HG03571 (cell line): ENCODE measurements at regions not wholly inside any gene's neighbourhood (a gene's known extent, or its start where the extent isn't known, plus 50 kb on each side); places are given as distances from the start of the nearest gene placed in this dataset.

ENCODE experiments used
- ATAC-seq: cut with Tn5 transposase; IDR thresholded peaks from one replicate; pipeline ENCODE4 v1.9.1; 2021; ENCODE audit not compliant: unreplicated experiment

GRCh38 chr4:132958457-132959263 is 190.4 kb upstream of the PCDH10 start:
- ATAC-seq: no peak

- no peak for ATAC-seq
Measured at GRCh38 chr4:132981611-132982010, 167.5 kb upstream of the PCDH10 start.

DNA sequence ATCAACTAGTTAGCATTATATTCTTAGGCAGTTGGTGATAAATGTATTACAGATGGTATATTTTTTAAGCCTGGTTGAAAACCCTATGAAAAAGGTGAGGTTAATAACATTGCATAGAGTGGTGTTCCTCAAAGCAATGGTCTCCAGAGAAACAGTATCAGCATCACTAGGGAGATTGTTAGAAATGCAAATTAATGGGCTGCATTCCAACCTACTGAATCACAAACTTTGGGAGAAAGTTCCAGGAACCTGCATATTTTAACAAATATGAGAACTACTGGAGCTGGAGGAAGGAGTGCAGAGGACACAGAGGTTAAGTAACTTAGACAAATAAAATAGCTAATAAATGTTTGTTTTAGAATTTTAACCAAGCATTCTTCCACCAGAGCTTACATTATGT is 166.9 kb upstream of the PCDH10 start:
- ATAC-seq: no peak

DNA sequence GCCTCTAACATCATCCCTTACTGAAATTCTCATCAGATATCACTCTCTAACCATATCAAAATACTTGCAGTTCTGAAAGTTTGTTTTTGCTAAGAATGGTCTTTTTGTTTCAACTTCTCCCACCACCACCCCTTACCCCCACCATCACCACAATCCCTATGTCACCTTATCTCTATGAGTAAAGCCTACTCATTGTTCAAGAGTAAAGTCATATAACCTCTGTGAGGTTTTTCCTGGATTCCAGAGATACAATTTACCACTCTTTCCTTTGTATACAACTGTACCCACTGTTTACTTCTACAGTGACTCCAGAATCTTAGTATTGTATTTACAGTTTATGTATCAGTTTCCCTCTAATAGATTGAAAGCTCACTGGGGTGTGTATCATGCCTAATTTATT is 158.0 kb upstream of the PCDH10 start:
- no peak for ATAC-seq

DNA sequence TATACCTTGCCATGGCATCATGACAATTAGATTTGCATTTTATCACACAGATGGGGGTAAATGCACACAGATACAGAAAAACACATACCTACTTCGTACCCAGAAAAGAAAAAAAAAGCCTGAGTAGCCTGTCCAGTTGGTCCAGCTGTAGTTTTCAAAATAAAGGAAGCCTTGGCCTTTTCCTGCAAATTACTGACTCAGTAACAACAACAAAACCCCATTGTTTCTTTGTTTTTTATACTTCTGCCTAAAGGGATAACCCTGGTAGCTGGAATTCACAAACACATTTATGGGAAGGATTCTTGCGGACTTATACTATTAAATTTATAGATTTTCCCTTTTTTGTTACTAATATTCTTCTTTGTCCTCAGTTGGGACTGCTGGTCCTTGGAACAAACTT is 156.4 kb upstream of the PCDH10 start:
- ATAC-seq: no peak

GRCh38 chr4:132998585-132999230 is 150.4 kb upstream of the PCDH10 start:
- no peak for ATAC-seq

- ATAC-seq: no peak
Measured at GRCh38 chr4:133000012-133000411, 149.1 kb upstream of the PCDH10 start.

DNA sequence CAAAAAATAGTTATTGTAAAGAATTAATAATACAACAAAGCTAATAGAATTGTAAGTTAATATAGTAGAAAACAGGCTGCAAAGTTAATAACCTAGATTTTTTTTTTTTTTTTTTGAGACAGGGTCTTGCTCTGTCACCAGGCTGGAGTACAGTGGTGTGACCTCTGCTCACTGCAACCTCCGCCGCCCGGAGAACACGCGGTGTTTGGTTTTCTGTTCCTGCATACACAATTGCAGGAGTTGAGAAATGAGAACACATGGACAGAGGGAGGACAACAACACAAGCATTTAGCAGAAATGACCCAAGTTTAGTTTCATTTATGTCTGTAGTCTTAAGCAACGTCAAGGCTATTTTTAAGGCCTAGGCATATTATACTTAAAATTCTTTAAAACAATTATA is 145.9 kb upstream of the PCDH10 start:
- no peak for ATAC-seq

- ATAC-seq: no peak
Measured at GRCh38 chr4:133014473-133015135, 134.5 kb upstream of the PCDH10 start.

GRCh38 chr4:133045288-133045687 is 103.8 kb upstream of the PCDH10 start:
- ATAC-seq: no peak

GRCh38 chr4:133046156-133046555 is 102.9 kb upstream of the PCDH10 start:
- ATAC-seq: no peak

- no peak for ATAC-seq
Measured at GRCh38 chr4:133058701-133059100, 90.4 kb upstream of the PCDH10 start.

- ATAC-seq: no peak
Measured at GRCh38 chr4:133059117-133059516, 90.0 kb upstream of the PCDH10 start.

GRCh38 chr4:133062851-133063250 is 86.2 kb upstream of the PCDH10 start:
- no peak for ATAC-seq

DNA sequence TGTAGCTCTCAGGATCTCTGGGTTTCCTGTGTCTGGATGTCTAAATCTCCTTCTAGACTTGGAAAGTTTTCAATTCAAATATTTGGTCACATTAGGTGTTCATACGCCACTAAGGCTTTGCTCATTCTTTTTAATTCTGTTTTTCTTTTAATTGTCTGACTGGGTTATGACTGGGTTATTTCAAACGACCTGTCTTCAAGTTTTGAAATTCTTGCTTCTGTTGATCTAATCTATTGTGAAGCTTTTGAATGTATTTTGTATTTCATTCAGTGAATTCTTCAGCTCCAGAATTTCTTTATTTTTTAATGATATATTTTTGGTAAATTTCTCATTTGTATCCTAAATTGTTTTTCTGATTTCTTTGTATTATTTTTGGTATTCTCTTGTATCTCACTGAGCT is 81.0 kb upstream of the PCDH10 start:
- ATAC-seq: no peak

- ATAC-seq: no peak
Measured at GRCh38 chr4:133081246-133081645, 67.8 kb upstream of the PCDH10 start.

DNA sequence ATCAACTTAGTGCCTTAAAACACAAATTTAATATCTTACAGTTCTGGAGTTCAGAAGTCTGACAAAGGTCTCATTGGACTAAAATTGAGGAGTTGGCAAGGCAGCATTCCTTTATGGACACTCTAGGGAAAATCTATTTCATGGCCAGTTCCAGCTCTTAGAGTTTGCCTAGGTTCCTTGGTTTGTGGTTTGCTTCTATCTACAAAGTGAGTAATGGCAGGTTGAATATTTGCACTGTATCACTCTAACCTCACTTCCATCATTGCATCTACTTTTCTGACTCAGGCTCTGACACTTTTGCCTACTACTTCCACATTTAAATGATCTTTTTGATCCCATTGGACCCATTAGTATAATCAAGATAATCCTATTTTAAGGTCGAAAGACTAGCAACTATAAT is 64.7 kb upstream of the PCDH10 start:
- no peak for ATAC-seq

DNA sequence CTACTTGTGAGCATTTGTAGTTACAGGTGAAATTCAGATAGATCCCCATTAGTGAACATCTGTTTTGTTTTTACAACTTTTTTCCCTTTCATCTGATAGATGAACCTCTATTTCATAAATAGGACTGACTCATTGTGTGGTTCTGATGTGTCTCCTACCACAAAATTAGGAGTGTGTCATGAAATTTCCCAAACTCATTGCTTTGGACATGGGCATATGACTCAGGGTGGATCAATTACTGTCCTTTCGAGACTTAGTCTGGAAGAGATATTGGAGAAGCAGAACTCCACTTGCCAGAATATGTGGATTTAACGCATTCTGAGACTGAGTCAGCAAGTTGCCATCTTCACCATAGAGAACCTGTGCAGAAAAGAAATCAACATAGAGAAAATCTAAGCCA is 53.5 kb upstream of the PCDH10 start:
- no peak for ATAC-seq

- ATAC-seq: no peak
Measured at GRCh38 chr4:133096972-133097371, 52.1 kb upstream of the PCDH10 start.
